AG08396 (cell line): ENCODE measurements at regions not wholly inside any gene's neighbourhood (a gene's known extent, or its start where the extent isn't known, plus 50 kb on each side); places are given as distances from the start of the nearest gene placed in this dataset.

ENCODE experiments used
- DNase-seq: peaks from one replicate; pipeline ENCODE4 v3.0.0; 2012; ENCODE audit warnings: low spot score, mixed read lengths

DNA sequence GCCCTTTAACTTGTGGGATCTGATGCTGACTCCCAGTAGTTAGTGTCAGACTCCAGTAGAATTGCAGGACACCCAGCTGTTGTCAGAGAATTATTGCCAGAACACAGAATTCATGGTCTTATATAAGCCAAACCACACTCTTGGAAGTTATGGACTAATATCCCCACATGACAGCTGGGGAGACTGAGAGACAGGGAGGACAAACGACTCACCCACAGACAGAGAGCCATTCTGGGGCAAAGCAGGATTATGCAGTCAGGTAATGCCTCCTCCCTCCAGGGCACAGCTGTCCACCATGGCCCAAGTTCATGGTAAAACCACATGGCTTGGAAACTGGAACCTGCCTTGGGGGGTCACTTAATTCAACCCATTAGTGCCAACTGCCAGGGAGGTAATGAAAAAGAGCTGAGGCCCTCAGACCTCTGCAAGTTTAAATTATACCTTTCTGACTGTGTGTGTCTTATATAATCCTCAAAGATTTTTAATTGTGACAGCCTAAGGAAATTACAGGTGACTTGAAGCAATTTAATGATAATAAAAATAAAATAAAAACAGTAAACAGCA is 299.5 kb downstream of the BUD13 start:
- no peak for DNase-seq

- DNase-seq, result no peak
These were observed 300.1 kb downstream of the BUD13 start for GRCh38 chr11:116472651-116473050.

GRCh38 chr11:116471608-116472256 is 301.1 kb downstream of the BUD13 start:
- no peak for DNase-seq

- DNase-seq, result no peak
These were observed 304.1 kb downstream of the BUD13 start for GRCh38 chr11:116468699-116469098.

DNA sequence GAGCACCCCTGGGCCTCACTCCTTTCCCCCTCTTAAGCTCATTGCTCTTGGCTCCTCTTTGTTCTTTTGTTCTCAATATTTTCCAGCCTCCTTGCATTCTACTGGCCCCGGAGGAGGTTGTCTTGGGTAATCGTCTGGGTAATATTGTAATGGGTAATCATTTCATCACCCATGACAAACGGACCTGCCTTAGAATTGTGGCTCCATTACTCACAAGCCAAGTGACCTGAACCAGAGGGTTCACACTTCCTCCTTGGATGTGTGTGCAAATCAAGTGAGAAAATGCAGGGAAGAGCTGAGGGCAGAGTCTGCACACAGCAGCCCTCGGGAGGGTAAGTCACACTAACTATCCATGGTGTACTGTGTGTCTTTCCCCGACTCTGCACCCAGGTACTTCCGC is 305.0 kb downstream of the BUD13 start:
- no peak for DNase-seq

GRCh38 chr11:116466801-116467200 is 306.0 kb downstream of the BUD13 start:
- DNase-seq, result no peak

DNA sequence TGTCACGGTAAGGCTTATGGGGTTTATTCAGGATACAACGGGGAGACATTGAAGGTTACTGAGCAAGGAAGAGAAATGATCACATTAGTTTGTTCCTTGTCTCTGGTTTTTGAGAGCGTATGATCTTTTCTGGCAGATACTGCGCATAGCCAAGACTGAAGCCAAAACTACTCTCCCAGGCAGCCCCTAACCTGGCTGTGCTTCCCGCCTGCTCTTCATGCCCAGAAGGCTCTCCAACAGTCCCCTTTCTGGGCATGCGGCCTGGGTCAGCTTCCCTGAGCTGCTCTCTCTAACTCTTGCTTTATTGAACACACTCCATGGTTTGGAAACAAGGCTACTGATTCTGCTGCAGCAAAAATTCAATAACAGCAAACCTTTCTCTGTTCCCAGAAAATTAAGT is 306.6 kb downstream of the BUD13 start:
- DNase-seq, result no peak

GRCh38 chr11:116465056-116465455 is 307.7 kb downstream of the BUD13 start:
- DNase-seq, result no peak

DNA sequence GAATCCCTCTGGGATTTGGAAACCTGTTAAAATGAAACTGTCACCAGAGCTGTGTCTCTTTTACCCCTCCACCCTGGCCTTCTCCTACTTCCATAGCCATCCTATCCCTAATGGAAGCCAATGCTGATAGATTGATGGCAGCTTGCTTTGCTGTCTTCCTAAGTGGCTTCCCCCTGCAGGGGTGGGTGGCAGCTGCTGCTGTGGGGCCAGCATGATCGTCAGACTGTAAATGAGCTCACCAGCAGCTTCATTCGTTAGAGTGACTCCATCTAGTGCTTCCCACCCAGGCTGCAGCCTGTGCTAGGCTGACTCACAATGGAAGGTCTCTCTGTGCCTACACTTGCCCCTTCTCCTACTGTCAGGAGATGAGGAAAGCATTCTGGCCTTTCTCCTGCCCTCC is 311.0 kb downstream of the BUD13 start:
- DNase-seq, result no peak

GRCh38 chr11:116460156-116460920 is 312.4 kb downstream of the BUD13 start:
- no peak for DNase-seq

DNA sequence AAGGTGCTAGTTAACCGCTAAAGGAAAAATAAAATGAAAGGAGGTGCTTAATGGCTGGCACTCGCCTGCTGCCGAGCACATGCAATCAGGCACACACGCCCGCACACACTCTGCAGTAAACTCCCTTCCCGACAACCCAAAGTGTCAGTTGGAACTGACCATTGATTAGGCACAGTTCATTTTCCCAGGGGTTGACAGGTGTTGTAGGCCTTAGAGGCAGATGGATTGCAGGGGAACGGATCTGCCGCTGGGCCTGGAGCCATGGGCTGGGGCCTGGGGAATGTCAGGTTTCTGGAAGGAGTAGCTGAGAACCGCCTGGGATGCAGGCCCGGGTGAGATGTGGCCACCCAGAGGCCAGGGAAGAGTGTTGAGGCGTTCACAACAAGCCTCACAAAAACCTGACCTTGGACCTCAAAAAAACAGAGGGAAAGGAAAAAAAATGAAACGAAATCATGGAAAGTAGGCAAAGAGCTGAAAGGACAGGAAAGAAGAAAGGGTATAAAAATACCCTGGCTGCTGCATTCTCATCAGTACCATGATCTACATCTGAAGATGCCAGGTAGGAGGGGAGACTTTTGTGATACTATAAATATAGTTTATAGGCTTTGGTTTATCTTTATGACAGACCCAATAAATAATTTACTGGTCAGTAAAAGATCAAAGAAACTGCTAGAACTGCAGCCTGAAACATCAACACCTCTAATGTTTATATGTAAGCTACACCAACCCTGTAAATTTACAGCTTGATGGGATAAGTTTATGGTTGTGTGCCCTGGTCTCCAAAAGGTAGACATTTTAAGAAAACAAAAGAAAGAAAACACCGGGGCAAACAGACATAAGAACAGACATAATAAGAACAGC is 313.4 kb downstream of the BUD13 start:
- DNase-seq, result no peak

DNA sequence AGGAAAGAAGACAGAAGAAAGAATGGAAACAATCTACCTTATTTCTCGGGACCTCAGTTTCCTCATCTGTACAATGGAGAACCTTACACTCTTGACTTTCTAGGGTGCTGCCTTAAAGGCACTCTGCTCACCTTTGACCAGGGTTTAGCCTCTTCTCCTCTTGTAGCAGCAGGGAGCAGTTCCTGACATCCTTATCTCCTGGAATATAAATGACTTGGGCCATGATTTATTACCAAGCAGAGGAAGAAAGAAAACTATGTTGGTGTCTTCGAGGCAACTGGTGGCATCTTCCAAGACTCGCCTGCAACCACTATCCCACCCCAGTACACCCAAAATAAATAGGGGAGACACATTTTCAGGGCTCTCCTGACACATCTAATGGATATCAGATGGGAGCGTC is 314.2 kb downstream of the BUD13 start:
- no peak for DNase-seq

DNA sequence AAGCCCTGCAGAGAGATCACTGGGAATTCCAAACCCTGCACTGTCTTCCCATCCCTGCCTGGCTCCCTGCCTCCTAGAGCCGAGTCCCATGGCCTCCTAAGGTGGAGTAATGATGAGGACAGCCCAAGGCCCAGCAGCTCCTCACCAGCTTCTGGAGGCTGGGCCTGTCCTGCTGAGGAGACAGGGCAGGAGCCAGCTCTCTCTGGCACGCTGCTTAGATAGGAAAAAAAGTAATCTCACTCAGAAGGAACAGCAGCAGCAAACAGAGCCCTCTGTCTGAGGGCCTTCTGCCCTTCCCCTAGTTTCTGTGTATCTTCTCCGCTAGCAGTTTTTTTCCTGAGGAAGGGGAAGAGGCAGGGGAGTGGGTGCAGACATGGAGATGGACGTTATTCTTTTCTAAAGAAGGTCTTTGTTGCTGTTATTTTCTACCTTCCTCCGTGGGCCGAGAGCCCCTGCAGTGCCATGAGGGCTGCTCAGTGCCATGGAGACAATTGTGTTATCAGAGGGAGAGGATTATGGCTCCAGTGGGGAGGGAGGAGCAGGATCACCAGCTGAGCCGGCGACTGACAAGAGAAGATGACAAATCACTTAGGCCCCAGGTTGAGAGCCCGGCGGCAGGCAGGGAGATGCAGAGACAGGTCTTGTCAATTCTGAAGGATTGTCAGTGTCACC is 315.3 kb downstream of the BUD13 start:
- DNase-seq, result no peak

DNA sequence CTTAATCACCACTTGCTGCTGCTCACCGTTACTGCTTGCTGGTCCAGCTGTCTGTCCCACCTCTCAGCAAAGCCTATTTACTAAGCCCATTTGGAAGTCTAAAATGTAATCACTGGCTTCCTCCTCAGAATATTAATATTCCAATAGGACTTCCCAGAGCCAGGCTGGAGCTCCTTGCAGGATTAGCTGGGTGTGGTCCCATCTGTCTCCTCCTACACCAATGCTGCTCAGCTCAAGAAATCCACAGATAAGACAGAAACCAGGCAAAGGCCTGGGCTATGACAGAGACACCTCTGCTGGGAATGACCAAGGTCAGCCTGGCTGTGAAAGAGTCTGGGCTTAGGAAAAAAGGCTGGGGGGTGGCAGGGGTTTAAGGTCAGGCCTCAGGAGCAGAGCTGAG is 317.8 kb downstream of the BUD13 start:
- DNase-seq, result no peak

GRCh38 chr11:116454020-116454645 is 318.7 kb downstream of the BUD13 start:
- DNase-seq, result peak; percentile 33

- no peak for DNase-seq
These were observed 320.3 kb downstream of the BUD13 start for GRCh38 chr11:116452461-116452860.

DNA sequence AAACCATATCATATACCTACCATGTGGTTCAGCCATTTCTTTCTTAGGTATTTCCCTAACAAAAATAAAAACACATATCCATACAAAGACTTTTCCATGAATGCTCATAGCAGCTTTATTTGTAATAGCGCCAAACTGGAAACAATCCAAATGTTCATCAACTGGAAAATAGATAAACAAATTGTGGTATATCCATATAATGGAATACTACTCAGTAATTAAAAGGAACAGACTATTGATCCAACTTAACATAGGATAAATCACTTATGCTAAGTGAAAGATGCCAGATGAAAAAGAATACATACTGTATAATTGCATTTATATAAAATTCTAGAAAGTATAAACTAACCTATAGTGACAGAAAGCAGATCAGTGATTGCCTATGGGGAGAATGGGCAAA is 323.3 kb downstream of the BUD13 start:
- no peak for DNase-seq

DNA sequence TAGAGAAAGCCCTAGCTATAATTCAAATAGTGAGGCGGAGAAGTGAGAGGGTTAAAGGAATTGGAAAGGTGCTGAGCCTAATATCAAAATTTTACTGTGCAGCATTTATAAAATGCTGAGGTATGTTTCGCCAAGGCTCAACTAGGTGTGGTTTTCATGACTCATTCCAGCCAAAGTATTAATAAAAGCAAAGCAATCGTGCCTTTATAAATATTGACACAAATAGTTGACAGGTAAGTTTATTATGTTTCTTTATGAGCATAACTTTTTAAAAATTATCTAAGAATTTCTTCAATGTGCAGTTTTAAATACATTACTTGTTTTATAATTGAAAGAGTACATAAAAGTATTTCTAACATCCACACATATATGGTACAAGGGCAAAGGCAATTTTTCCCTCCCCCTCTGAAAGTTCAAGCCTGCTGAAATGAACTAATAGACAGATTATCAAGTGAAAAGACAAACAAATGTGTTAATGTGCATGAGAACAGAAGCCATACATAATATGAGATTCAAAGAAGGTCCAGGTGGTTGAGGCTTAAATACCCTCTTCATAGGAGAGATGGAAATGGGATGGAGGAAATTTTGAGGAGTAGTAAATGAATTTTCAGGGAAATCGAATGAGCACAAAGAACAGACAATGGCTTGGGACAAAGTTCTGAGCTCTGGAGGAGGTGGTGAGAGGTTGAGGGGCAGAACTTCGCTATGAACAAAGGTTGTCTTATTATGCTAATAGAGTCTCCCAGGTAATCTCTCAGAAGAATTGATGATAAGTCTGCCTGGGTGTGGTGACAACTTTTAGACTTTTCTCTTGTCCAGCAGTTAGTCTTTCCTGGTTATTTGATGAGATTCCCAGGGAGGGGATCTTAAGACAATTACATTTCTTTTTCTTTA is 326.5 kb downstream of the BUD13 start:
- DNase-seq, result no peak

- DNase-seq, result no peak
These were observed 327.4 kb downstream of the BUD13 start for GRCh38 chr11:116445108-116446047.
